Endothelial cell of hepatic sinusoid (primary cell): ENCODE measurements at regions not wholly inside any gene's neighbourhood (a gene's known extent, or its start where the extent isn't known, plus 50 kb on each side); places are given as distances from the start of the nearest gene placed in this dataset.
"Not testable (repeated sequence)": the region's sequence is repeated elsewhere in the genome, so short reads cannot be mapped to it uniquely, and the experiment has no call there.

ENCODE experiments used
- in situ Hi-C: cut with HindIII; loops from 2 replicates; pipeline ENCODE4 v1.10.0; 2017; ENCODE audit warnings: low sequenced_read_pairs

- in situ Hi-C loops: no loop called here
Observed at GRCh38 chr4:1547131-1547855, 136.8 kb downstream of the FAM53A start.

GRCh38 chr4:1544861-1545281 lies 138.6 kb upstream of the NKX1-1 start:
- in situ Hi-C loops: no loop called here

GRCh38 chr4:1544435-1544834 lies 138.2 kb upstream of the NKX1-1 start:
- in situ Hi-C loops: not testable (repeated sequence)

- in situ Hi-C loops: no loop called here
Observed at GRCh38 chr4:1543976-1544375, 137.7 kb upstream of the NKX1-1 start.

GRCh38 chr4:1543561-1543960 lies 137.3 kb upstream of the NKX1-1 start:
- in situ Hi-C loops: no loop called here

GRCh38 chr4:1542516-1543320 lies 136.5 kb upstream of the NKX1-1 start:
- in situ Hi-C loops: no loop called here

GRCh38 chr4:1542226-1542490 lies 135.9 kb upstream of the NKX1-1 start:
- in situ Hi-C loops: no loop called here

GRCh38 chr4:1541449-1542225 lies 135.4 kb upstream of the NKX1-1 start:
- in situ Hi-C loops: no loop called here

- in situ Hi-C loops: no loop called here
Observed at GRCh38 chr4:1540601-1541375, 134.5 kb upstream of the NKX1-1 start.

GRCh38 chr4:1539859-1540600 lies 133.8 kb upstream of the NKX1-1 start:
- in situ Hi-C loops: no loop called here

GRCh38 chr4:1538941-1539772 lies 132.9 kb upstream of the NKX1-1 start:
- in situ Hi-C loops: no loop called here

- in situ Hi-C loops: no loop called here
Observed at GRCh38 chr4:1538096-1538410, 131.8 kb upstream of the NKX1-1 start.

- in situ Hi-C loops: no loop called here
Observed at GRCh38 chr4:1537410-1538095, 131.3 kb upstream of the NKX1-1 start.

GRCh38 chr4:1536579-1537409 lies 130.6 kb upstream of the NKX1-1 start:
- in situ Hi-C loops: no loop called here

- in situ Hi-C loops: no loop called here
Observed at GRCh38 chr4:1535926-1536578, 129.8 kb upstream of the NKX1-1 start.

- in situ Hi-C loops: no loop called here
Observed at GRCh38 chr4:1534876-1535526, 128.8 kb upstream of the NKX1-1 start.
